ENCODE measurements at regions not wholly inside any gene's neighbourhood (a gene's known extent, or its start where the extent isn't known, plus 50 kb on each side); places are given as distances from the start of the nearest gene placed in this dataset.
"Not testable (repeated sequence)": the region's sequence is repeated elsewhere in the genome, so short reads cannot be mapped to it uniquely, and the experiment has no call there.

- peak in 43 of 56 donors; percentile 2 to 86 (median 38) for DNase-seq
Observed at GRCh38 chr6:165850434-165851019, 187.5 kb upstream of the PDE10A start.

GRCh38 chr6:165849534-165850430 is 186.7 kb upstream of the PDE10A start:
- no peak for DNase-seq

GRCh38 chr6:165848086-165848426 is 185.0 kb upstream of the PDE10A start:
- no peak for DNase-seq

- DNase-seq, result no peak
Observed at GRCh38 chr6:165847407-165848085, 184.5 kb upstream of the PDE10A start.

GRCh38 chr6:165846123-165846966 is 183.3 kb upstream of the PDE10A start:
- DNase-seq, result no peak

GRCh38 chr6:165845493-165845892 is 182.5 kb upstream of the PDE10A start:
- DNase-seq, result no peak

GRCh38 chr6:165844801-165845364 is 181.8 kb upstream of the PDE10A start:
- DNase-seq, result no peak

GRCh38 chr6:165844232-165844631 is 181.2 kb upstream of the PDE10A start:
- no peak for DNase-seq

- no peak for DNase-seq
Observed at GRCh38 chr6:165843568-165844113, 180.6 kb upstream of the PDE10A start.

- DNase-seq, result no peak
Observed at GRCh38 chr6:165843121-165843520, 180.1 kb upstream of the PDE10A start.

GRCh38 chr6:165842281-165842936 is 179.4 kb upstream of the PDE10A start:
- DNase-seq, result no peak

GRCh38 chr6:165841153-165841558 is 178.1 kb upstream of the PDE10A start:
- no peak for DNase-seq

- DNase-seq, result no peak
Observed at GRCh38 chr6:165837948-165838745, 175.1 kb upstream of the PDE10A start.

- DNase-seq, result not testable (repeated sequence)
Observed at GRCh38 chr6:165836648-165837047, 173.6 kb upstream of the PDE10A start.

GRCh38 chr6:165835410-165835851 is 172.4 kb upstream of the PDE10A start:
- DNase-seq, result no peak

- peak in 20 of 56 donors; percentile 1 to 58 (median 25) for DNase-seq
Observed at GRCh38 chr6:165834613-165835259, 171.7 kb upstream of the PDE10A start.

- no peak for DNase-seq
Observed at GRCh38 chr6:165833355-165833754, 170.3 kb upstream of the PDE10A start.

GRCh38 chr6:165831812-165832510 is 168.9 kb upstream of the PDE10A start:
- no peak for DNase-seq

Measured in amygdala (tissue), 56 donors.